Activated naive CD4-positive, alpha-beta T cell treated with anti-CD3 and anti-CD28 coated beads, Interleukin-2, amount 10 ng/mL, durations not matched to agents 7 days and 5 days (primary cell): ENCODE measurements at regions not wholly inside any gene's neighbourhood (a gene's known extent, or its start where the extent isn't known, plus 50 kb on each side); places are given as distances from the start of the nearest gene placed in this dataset.

Experiments
- CTCF ChIA-PET: fragments of 350-600 bp; sonication (Branson Sonifier 250); formaldehyde crosslinking; loops from one replicate; lab custom pipeline; 2021; ENCODE audit warnings: antibody characterized with exemption; lab: Charles Lee
- DNase-seq: peaks from one replicate; pipeline ENCODE4 v3.0.0-alpha.2; 2020
- H3K27ac Mint-ChIP-seq: one replicate; pipeline ENCODE4 v1.8.0; 2021; ENCODE audit warnings: mild to moderate bottlenecking, moderate library complexity, mixed read lengths
- H3K27me3 Mint-ChIP-seq: one replicate; pipeline ENCODE4 v1.8.0; 2021; ENCODE audit warnings: mild to moderate bottlenecking, mixed read lengths
- H3K36me3 Mint-ChIP-seq: one replicate; pipeline ENCODE4 v1.8.0; 2021; ENCODE audit warnings: mixed read lengths
- H3K4me1 Mint-ChIP-seq: one replicate; pipeline ENCODE4 v1.8.0; 2021; ENCODE audit warnings: mixed read lengths
- H3K4me3 Mint-ChIP-seq: one replicate; pipeline ENCODE4 v1.8.0; 2021; ENCODE audit warnings: mild to moderate bottlenecking, moderate library complexity, mixed read lengths
- H3K9me3 Mint-ChIP-seq: one replicate; pipeline ENCODE4 v1.8.0; 2021; ENCODE audit warnings: mixed read lengths

DNA sequence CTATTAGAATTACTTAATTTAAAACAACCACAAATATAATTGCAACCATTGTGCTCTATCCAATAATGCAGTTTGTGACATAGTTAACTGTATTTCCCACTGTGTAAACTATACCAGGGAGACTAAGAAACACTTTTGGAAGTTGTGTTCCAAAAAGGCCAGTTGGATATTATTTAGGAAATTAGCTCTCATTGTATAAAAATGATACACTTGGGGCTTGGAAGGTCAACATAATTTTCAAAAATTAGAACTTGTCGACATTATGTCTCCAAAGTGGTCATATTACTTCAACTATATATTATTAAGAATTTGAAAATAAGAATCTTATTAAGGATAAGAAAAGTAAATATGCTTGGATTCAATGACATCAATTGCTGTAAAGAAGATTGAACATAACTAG, 876.6 kb downstream of the MRPL39 start:
- H3K4me3 Mint-ChIP-seq = no peak overlapping the region
- H3K9me3 Mint-ChIP-seq = no peaks in the 10 kb centered on the region
- CTCF ChIA-PET = no interaction called here
- no peaks in the 10 kb centered on the region for H3K36me3 Mint-ChIP-seq
- no peaks in the 10 kb centered on the region for H3K27me3 Mint-ChIP-seq
- H3K27ac Mint-ChIP-seq = no peak overlapping the region
- H3K4me1 Mint-ChIP-seq = no peaks in the 10 kb centered on the region
- DNase-seq = no peak

DNA sequence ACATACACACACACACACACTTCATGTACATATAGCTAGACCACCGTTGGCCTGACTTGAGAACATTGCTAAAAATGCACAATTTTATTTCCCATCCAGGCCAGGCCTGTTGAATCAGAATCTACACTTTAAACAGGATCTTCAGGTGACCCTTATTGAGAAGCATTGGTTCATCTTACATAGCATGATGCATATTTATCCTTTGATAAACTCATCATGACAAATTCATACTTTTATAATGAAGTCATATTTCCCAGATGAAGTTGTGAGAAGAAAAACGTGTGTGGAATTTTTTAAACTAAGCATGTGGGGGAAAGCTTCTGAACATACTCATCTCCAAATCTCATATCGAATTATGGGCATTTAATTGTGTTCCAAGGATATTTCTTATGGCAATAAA, 877.7 kb downstream of the MRPL39 start:
- Mint-ChIP-seq H3K27me3 (no peaks in the 10 kb centered on the region), H3K4me3 (no peak overlapping the region), H3K36me3 (no peaks in the 10 kb centered on the region), H3K4me1 (no peaks in the 10 kb centered on the region), H3K9me3 (no peaks in the 10 kb centered on the region), H3K27ac (no peak overlapping the region)
- CTCF ChIA-PET = no interaction called here
- DNase-seq = no peak

DNA sequence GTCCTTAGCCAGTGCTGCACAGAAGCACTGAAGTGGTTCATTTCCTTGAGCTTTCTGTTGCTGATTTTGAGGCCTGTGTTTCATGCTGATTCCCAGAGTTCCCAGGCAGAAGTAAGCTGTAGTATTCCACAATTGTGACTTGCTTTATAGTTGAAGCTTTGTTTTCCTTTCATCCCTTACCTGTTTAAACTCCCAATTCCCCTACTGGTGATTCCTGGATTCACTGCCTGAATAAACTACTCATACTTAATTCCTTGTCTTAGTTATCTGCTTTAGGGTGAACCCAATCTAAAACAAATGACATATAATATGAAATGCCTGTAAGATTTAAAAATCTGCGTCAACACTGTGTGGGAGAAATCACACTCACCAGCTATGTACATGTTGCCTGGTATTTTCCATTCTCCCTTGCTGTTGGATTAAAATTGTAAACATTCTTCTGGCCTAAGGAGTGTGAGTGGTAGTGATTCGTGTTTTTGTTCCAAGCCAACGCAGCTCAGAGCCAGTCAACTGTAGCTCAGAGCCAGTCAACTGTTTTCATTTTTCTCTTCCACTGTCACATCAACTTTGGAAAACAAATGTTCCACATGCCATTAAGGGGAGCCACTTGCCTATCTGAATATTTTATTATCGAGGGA, 879.4 kb downstream of the MRPL39 start:
- no peak for DNase-seq
- no peak overlapping the region for H3K4me3 Mint-ChIP-seq
- H3K9me3 Mint-ChIP-seq = no peaks in the 10 kb centered on the region
- no peaks in the 10 kb centered on the region for H3K4me1 Mint-ChIP-seq
- H3K27ac Mint-ChIP-seq = no peak overlapping the region
- CTCF ChIA-PET = no interaction called here
- no peaks in the 10 kb centered on the region for H3K36me3 Mint-ChIP-seq
- no peaks in the 10 kb centered on the region for H3K27me3 Mint-ChIP-seq

DNA sequence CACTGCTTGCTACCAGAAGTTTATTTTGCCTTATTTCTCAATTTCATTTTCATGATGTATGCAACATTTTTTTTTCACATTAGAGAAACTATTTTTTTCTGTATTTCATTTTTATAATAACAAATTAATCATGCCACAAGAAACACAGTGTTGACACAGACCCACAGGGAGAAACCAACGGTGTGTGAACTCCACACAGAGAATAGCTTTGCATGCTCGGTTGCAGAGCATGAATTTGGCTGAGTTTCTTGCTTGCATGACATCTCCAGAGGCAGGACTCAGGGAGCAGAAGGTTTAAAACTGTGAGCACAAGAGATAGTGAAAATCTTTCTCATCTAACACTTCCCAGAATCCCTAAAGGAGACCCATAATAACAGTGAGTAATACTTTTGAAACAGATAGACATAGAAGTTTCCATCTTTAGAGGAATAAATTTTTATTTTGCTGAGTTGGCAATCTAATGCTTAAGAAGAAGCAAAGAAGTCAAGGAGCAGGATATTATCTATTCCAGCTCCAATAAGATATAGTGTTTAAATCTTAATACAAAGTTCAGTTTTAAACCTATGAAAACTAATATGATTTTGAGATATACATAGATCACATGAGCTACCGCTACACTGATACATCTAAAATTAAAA, 890.9 kb downstream of the MRPL39 start:
- CTCF ChIA-PET = no interaction called here
- Mint-ChIP-seq H3K4me3 (no peak overlapping the region), H3K36me3 (no peaks in the 10 kb centered on the region), H3K27ac (no peak overlapping the region), H3K4me1 (no peaks in the 10 kb centered on the region), H3K9me3 (no peaks in the 10 kb centered on the region), H3K27me3 (no peaks in the 10 kb centered on the region)
- no peak for DNase-seq

DNA sequence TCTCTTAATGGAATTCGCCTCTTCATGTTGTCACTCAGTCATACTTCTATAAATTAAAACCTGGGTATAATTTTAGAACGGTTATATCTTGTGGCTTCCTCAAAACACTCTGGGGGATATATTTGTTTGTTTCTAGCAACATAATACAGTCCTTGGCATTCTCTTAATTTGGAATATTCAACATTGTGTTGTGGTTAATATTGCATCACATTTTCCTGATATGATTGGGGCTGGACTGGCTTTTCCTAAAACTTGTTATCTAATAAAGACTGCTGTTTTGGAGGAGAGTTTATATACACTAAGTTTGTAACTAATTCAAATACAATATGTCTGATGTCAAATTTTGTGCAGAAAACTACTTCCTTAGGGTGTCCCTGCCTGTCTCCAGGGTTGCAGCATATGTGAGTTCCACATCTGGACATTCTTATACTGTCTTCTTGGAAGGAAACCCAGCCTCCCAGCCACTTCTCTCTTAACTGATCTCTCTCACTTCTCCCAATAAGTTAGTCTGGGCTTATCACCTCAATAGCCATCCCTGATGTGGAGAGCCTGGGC, 892.6 kb downstream of the MRPL39 start:
- CTCF ChIA-PET = no interaction called here
- Mint-ChIP-seq H3K27me3 (no peaks in the 10 kb centered on the region), H3K9me3 (no peaks in the 10 kb centered on the region), H3K27ac (no peak overlapping the region), H3K4me3 (no peak overlapping the region), H3K36me3 (no peaks in the 10 kb centered on the region), H3K4me1 (no peaks in the 10 kb centered on the region)
- no peak for DNase-seq

DNA sequence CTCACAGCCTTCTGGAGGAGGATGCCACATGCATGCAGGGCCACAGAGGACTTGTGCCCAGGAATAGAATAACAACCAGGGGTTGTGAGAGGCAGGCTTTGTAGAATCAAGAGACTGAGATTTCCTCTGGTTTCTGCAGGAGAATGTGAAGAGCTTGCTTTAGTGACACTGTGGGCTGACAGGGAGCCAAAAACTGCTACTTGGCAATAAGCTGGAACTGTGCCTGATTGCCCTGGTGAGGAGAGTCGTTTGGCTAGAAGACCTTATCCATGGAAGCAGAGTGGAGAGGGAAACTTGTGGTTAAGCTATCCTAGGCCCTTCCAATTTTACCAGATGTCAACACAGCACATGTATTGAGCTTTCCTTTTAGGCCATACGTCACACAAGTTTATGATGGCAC, 902.1 kb downstream of the MRPL39 start:
- Mint-ChIP-seq H3K9me3 (peaks cover 5% of the 10 kb centered on the region), H3K27me3 (no peaks in the 10 kb centered on the region), H3K36me3 (no peaks in the 10 kb centered on the region), H3K4me1 (no peaks in the 10 kb centered on the region), H3K4me3 (no peak overlapping the region), H3K27ac (no peak overlapping the region)
- CTCF ChIA-PET = no interaction called here
- no peak for DNase-seq

DNA sequence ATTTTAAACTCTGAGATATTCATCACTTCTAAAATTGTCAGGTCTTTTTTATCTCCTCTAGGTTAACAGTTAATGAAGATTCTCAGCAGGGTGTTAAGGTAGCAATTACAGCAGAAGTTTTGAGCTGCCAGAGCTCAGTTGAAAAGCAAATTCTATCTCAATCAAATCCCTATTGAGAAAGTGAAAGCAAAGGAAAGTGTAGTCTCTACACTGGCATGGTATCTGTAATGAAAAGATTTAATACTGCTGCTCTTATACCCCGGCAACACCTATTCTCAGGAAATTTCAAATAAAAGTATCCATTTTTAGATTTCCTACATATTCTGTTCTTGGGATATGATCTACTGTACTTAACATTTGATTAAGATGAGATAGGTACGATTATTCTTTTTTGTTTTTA, 913.5 kb downstream of the MRPL39 start:
- DNase-seq = no peak
- no peak overlapping the region for H3K27ac Mint-ChIP-seq
- no peaks in the 10 kb centered on the region for H3K36me3 Mint-ChIP-seq
- no peaks in the 10 kb centered on the region for H3K27me3 Mint-ChIP-seq
- CTCF ChIA-PET = no interaction called here
- H3K4me3 Mint-ChIP-seq = no peak overlapping the region
- no peaks in the 10 kb centered on the region for H3K9me3 Mint-ChIP-seq
- no peaks in the 10 kb centered on the region for H3K4me1 Mint-ChIP-seq

DNA sequence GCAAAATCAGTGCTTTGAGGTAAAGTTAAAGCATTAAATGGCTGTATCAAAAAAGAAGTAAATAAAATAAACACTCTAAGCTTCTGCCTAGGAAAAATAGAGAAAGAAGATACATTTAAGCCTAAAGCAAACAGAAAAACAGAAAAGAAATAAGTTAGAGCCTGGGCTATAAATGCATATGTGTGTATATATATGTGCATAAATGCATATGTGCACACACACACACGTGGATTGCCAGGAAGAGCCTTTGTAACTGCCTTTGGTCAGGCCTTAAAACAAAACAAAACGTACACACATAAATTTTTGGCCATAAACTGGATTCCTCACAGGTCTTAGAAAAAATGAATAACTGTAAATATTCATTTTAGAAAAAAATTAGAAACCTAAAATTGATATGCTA, 925.8 kb downstream of the MRPL39 start:
- no peaks in the 10 kb centered on the region for H3K27me3 Mint-ChIP-seq
- no peak overlapping the region for H3K27ac Mint-ChIP-seq
- no peaks in the 10 kb centered on the region for H3K4me1 Mint-ChIP-seq
- DNase-seq = no peak
- no peaks in the 10 kb centered on the region for H3K36me3 Mint-ChIP-seq
- peaks cover under 1% of the 10 kb centered on the region for H3K9me3 Mint-ChIP-seq
- CTCF ChIA-PET = no interaction called here
- no peak overlapping the region for H3K4me3 Mint-ChIP-seq

DNA sequence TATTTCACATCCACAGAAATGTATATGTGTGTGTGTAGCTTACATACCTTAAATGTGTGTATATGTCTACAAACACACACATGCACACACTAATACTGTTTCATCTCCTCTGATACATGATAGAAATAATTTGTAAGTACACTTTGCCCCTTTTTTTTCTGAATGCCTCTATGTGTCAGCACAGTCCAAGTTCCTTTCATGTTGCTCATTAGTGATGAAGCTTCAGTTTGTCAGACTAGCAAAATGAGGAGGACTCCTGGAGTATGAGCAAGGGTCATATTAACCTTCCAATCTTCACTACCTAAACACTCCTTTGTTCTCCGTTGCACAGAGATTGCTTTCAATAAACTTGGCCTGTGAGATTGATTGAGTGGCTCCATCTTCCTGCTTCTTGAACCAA, 935.4 kb downstream of the MRPL39 start:
- H3K9me3 Mint-ChIP-seq = no peaks in the 10 kb centered on the region
- CTCF ChIA-PET = no interaction called here
- H3K36me3 Mint-ChIP-seq = no peaks in the 10 kb centered on the region
- DNase-seq = no peak
- no peak overlapping the region for H3K4me3 Mint-ChIP-seq
- no peaks in the 10 kb centered on the region for H3K27me3 Mint-ChIP-seq
- no peaks in the 10 kb centered on the region for H3K4me1 Mint-ChIP-seq
- H3K27ac Mint-ChIP-seq = no peak overlapping the region

DNA sequence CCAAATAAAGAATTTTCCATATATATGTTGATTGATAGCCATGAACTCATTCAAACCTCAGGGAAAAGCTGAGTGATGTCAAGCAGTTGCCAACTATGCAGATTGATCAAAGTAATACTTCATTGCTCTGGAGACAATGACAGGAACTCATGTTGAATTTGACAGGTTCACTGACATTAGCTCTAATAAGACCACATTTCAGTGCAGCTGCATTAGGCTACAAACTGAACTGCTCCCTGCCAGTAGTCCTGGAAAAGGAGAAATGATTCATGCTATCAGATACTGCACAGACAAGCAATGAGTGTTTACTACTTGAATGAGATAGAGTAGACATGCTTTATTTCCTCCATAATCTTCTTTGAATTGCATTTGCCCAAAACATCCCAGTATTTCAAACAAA, 948.4 kb downstream of the MRPL39 start:
- Mint-ChIP-seq H3K4me1 (no peaks in the 10 kb centered on the region), H3K27me3 (no peaks in the 10 kb centered on the region), H3K27ac (no peak overlapping the region), H3K9me3 (no peaks in the 10 kb centered on the region), H3K4me3 (no peak overlapping the region), H3K36me3 (no peaks in the 10 kb centered on the region)
- CTCF ChIA-PET = no interaction called here
- DNase-seq = no peak

DNA sequence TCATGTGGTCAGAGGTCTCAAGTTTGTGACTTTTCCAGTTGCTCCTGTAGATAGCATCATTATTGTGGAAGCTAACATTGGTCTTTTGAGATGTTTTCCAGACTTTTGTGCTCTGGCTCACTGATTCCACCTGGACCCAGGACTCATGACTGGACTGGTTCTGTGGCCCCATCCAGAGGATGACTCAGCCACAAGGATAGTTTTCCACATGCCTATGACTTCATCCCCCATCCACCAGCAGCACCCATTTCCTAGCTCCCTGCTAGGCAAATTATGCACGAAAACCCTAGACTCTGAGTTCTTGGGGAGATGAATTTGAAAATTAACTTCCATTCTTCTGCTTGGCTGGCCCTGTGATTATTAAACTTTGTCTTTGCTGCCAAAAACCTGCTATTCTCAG, 949.3 kb downstream of the MRPL39 start:
- Mint-ChIP-seq H3K4me1 (no peaks in the 10 kb centered on the region), H3K27ac (no peak overlapping the region), H3K4me3 (no peak overlapping the region), H3K36me3 (no peaks in the 10 kb centered on the region), H3K27me3 (no peaks in the 10 kb centered on the region), H3K9me3 (no peaks in the 10 kb centered on the region)
- DNase-seq = no peak
- CTCF ChIA-PET = no interaction called here

DNA sequence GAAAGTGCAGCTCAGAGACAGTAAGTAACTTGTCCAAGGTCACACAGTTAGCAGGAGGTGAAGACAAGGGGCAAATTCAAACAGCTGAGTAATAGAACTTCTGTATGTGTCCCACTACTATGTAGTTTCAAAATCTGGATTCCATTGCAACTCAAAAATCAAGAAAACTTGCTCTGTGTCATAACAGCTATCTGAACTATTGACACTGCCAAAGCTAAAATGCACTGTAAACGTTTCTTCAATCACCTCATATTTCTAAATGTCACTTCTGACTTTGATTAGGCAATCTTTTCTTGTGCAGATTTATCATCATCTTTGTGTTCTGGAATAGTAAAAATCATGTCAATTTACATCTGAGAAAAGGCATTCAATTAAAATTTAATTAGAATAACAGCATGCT, 957.6 kb downstream of the MRPL39 start:
- Mint-ChIP-seq H3K4me3 (no peak overlapping the region), H3K27me3 (peaks cover 4% of the 10 kb centered on the region), H3K9me3 (no peaks in the 10 kb centered on the region), H3K4me1 (no peaks in the 10 kb centered on the region), H3K36me3 (no peaks in the 10 kb centered on the region), H3K27ac (no peak overlapping the region)
- CTCF ChIA-PET = no interaction called here
- DNase-seq = no peak

DNA sequence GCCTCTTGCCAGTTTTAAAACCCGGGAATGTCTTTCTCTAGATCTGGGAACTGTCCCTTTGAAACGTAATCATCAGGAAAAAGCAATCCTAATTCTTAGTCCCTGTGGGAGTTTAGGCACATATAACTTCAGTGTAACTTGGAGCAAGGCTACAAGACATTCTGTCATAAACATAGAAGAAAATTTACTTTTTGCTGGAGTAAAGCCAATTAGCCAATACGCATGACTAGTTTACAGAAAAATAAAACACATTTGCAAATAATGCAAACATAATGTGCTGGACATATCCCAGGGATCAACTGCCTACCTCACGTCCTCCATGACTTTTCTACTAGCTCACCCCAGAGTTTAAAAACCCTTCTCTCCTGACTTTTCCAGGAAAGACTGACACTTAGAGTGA, 970.6 kb downstream of the MRPL39 start:
- CTCF ChIA-PET = no interaction called here
- Mint-ChIP-seq H3K27me3 (no peaks in the 10 kb centered on the region), H3K9me3 (no peaks in the 10 kb centered on the region), H3K36me3 (no peaks in the 10 kb centered on the region), H3K4me3 (no peak overlapping the region), H3K27ac (no peak overlapping the region), H3K4me1 (no peaks in the 10 kb centered on the region)
- DNase-seq = no peak

DNA sequence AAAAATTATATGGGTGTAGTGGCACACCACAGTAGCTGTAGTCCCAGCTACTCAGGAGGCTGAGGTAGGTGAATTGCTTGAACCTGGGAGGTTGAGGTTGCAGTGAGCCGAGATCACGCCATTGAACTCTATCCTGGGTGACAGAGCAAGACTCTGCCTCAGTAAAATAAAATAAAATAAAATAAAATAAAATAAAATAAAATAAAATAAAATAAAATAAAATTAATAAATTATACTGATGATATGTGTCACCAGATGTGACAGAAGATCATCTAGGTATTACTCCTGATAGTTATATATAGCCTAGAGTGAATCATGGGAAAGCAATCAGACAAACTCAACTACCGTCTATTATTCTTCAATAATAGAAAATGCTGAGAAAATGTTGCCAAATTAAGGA, 972.5 kb downstream of the MRPL39 start:
- no peaks in the 10 kb centered on the region for H3K36me3 Mint-ChIP-seq
- no peak for DNase-seq
- H3K4me1 Mint-ChIP-seq = no peaks in the 10 kb centered on the region
- no peak overlapping the region for H3K27ac Mint-ChIP-seq
- H3K27me3 Mint-ChIP-seq = no peaks in the 10 kb centered on the region
- H3K9me3 Mint-ChIP-seq = no peaks in the 10 kb centered on the region
- CTCF ChIA-PET = no interaction called here
- H3K4me3 Mint-ChIP-seq = no peak overlapping the region

DNA sequence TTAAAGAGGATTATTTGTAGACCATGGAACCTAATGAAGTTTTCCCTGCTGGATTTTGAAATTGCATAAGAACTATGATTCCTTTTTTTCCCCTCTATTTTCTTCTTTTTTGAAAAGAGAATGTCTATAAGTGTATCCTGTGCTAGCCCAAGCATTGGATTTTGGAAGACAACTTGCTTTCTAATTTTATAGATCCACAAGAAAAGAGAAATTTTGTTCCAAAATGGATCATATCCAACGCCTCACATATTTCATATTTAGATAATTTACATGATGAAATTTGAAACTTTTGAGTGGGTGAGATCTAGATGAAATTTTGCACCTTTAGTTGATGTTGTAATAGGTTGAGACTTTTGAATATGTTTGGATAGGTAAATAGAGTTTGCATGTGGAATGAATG, 978.7 kb downstream of the MRPL39 start:
- Mint-ChIP-seq H3K27ac (no peak overlapping the region), H3K4me3 (no peak overlapping the region), H3K9me3 (peaks cover 1% of the 10 kb centered on the region), H3K27me3 (no peaks in the 10 kb centered on the region), H3K36me3 (no peaks in the 10 kb centered on the region), H3K4me1 (no peaks in the 10 kb centered on the region)
- CTCF ChIA-PET = no interaction called here
- no peak for DNase-seq
